Neuron (in vitro differentiated cells): ENCODE measurements at regions not wholly inside any gene's neighbourhood (a gene's known extent, or its start where the extent isn't known, plus 50 kb on each side); places are given as distances from the start of the nearest gene placed in this dataset.

ENCODE experiments used
- H2AFZ ChIP-seq: one replicate; pipeline ENCODE4 v1.6.1; 2013; ENCODE audit warnings: low read depth, mild to moderate bottlenecking, inconsistent platforms, low read length, moderate library complexity
- H3K27me3 ChIP-seq: one replicate; pipeline ENCODE4 v1.6.1; 2013; ENCODE audit warnings: low read length; ENCODE audit not compliant: insufficient read depth
- H3K36me3 ChIP-seq: one replicate; pipeline ENCODE4 v1.6.1; 2013; ENCODE audit warnings: low read length; ENCODE audit not compliant: insufficient read depth
- H3K4me1 ChIP-seq: one replicate; pipeline ENCODE4 v1.6.1; 2013; ENCODE audit warnings: low read length; ENCODE audit not compliant: insufficient read depth
- H3K4me3 ChIP-seq: 2 replicates; pipeline ENCODE4 v1.5.1; 2013; ENCODE audit warnings: mild to moderate bottlenecking, low read length, moderate library complexity
- H3K9me3 ChIP-seq: one replicate; pipeline ENCODE4 v1.6.1; 2013; ENCODE audit warnings: low read length

GRCh38 chr11:128193615-128194014, 393.7 kb downstream of the ETS1 start:
- Histone ChIP-seq H2AFZ (no peak overlapping the region), H3K27me3 (no peaks in the 10 kb centered on the region), H3K4me3 (no peak overlapping the region), H3K36me3 (no peaks in the 10 kb centered on the region), H3K9me3 (no peaks in the 10 kb centered on the region), H3K4me1 (no peaks in the 10 kb centered on the region)

- Histone ChIP-seq H3K9me3 (peaks cover under 1% of the 10 kb centered on the region), H2AFZ (no peak overlapping the region), H3K4me3 (no peak overlapping the region), H3K27me3 (no peaks in the 10 kb centered on the region), H3K4me1 (no peaks in the 10 kb centered on the region), H3K36me3 (no peaks in the 10 kb centered on the region)
These were observed 397.0 kb downstream of the ETS1 start for GRCh38 chr11:128190312-128190711.

- H3K9me3 ChIP-seq, result peaks cover 1% of the 10 kb centered on the region
- H3K36me3 ChIP-seq, result no peaks in the 10 kb centered on the region
- H3K4me3 ChIP-seq, result no peak overlapping the region
- H3K4me1 ChIP-seq, result no peaks in the 10 kb centered on the region
- H2AFZ ChIP-seq, result no peak overlapping the region
- no peaks in the 10 kb centered on the region for H3K27me3 ChIP-seq
These were observed 397.5 kb downstream of the ETS1 start for GRCh38 chr11:128189823-128190222.

GRCh38 chr11:128188346-128189004, 398.9 kb downstream of the ETS1 start:
- H3K36me3 ChIP-seq, result no peaks in the 10 kb centered on the region
- no peaks in the 10 kb centered on the region for H3K4me1 ChIP-seq
- H2AFZ ChIP-seq, result no peak overlapping the region
- H3K4me3 ChIP-seq, result no peak overlapping the region
- H3K27me3 ChIP-seq, result no peaks in the 10 kb centered on the region
- peaks cover 1% of the 10 kb centered on the region for H3K9me3 ChIP-seq

- peaks cover 1% of the 10 kb centered on the region for H3K9me3 ChIP-seq
- H3K4me3 ChIP-seq, result no peak overlapping the region
- no peaks in the 10 kb centered on the region for H3K27me3 ChIP-seq
- H3K4me1 ChIP-seq, result no peaks in the 10 kb centered on the region
- H3K36me3 ChIP-seq, result no peaks in the 10 kb centered on the region
- H2AFZ ChIP-seq, result no peak overlapping the region
These were observed 399.5 kb downstream of the ETS1 start for GRCh38 chr11:128187835-128188234.

- Histone ChIP-seq H3K9me3 (peaks cover 1% of the 10 kb centered on the region), H3K4me1 (no peaks in the 10 kb centered on the region), H2AFZ (no peak overlapping the region)
These were observed 400.0 kb downstream of the ETS1 start for GRCh38 chr11:128187377-128187776.

GRCh38 chr11:128184981-128185380, 402.4 kb downstream of the ETS1 start:
- H3K36me3 ChIP-seq, result no peaks in the 10 kb centered on the region
- H3K9me3 ChIP-seq, result peaks cover 1% of the 10 kb centered on the region
- H3K4me1 ChIP-seq, result peaks cover 10% of the 10 kb centered on the region
- no peaks in the 10 kb centered on the region for H3K27me3 ChIP-seq
- no peak overlapping the region for H2AFZ ChIP-seq
- H3K4me3 ChIP-seq, result no peak overlapping the region

More at GRCh38 chr11:128187377-128187776, 400.0 kb downstream of the ETS1 start:
- Histone ChIP-seq H3K27me3 (no peaks in the 10 kb centered on the region), H3K36me3 (no peaks in the 10 kb centered on the region), H3K4me3 (no peak overlapping the region)

- Histone ChIP-seq H3K27me3 (no peaks in the 10 kb centered on the region), H2AFZ (no peak overlapping the region), H3K9me3 (peaks cover 1% of the 10 kb centered on the region), H3K4me3 (no peak overlapping the region), H3K36me3 (no peaks in the 10 kb centered on the region), H3K4me1 (peaks cover 10% of the 10 kb centered on the region)
These were observed 404.5 kb downstream of the ETS1 start for GRCh38 chr11:128182844-128183243.

- H2AFZ ChIP-seq, result no peak overlapping the region
- H3K4me1 ChIP-seq, result peaks cover 10% of the 10 kb centered on the region
- no peak overlapping the region for H3K4me3 ChIP-seq
- H3K36me3 ChIP-seq, result no peaks in the 10 kb centered on the region
- no peaks in the 10 kb centered on the region for H3K27me3 ChIP-seq
- peaks cover 1% of the 10 kb centered on the region for H3K9me3 ChIP-seq
These were observed 405.4 kb downstream of the ETS1 start for GRCh38 chr11:128181984-128182383.

GRCh38 chr11:128181088-128181480, 406.3 kb downstream of the ETS1 start:
- Histone ChIP-seq H2AFZ (no peak overlapping the region), H3K4me1 (peaks cover 10% of the 10 kb centered on the region), H3K4me3 (no peak overlapping the region), H3K27me3 (no peaks in the 10 kb centered on the region), H3K9me3 (peaks cover 1% of the 10 kb centered on the region), H3K36me3 (no peaks in the 10 kb centered on the region)

GRCh38 chr11:128180441-128181087, 406.8 kb downstream of the ETS1 start:
- H3K4me3 ChIP-seq, result no peak overlapping the region
- peaks cover 1% of the 10 kb centered on the region for H3K9me3 ChIP-seq
- no peaks in the 10 kb centered on the region for H3K27me3 ChIP-seq
- H3K36me3 ChIP-seq, result no peaks in the 10 kb centered on the region
- no peak overlapping the region for H2AFZ ChIP-seq
- H3K4me1 ChIP-seq, result peaks cover 10% of the 10 kb centered on the region

- Histone ChIP-seq H3K4me3 (no peak overlapping the region), H2AFZ (no peak overlapping the region), H3K9me3 (no peaks in the 10 kb centered on the region), H3K27me3 (no peaks in the 10 kb centered on the region), H3K36me3 (no peaks in the 10 kb centered on the region), H3K4me1 (peaks cover 20% of the 10 kb centered on the region)
These were observed 407.8 kb downstream of the ETS1 start for GRCh38 chr11:128179512-128179911.

GRCh38 chr11:128179039-128179438, 408.3 kb downstream of the ETS1 start:
- Histone ChIP-seq H2AFZ (no peak overlapping the region), H3K9me3 (no peaks in the 10 kb centered on the region), H3K4me1 (peaks cover 24% of the 10 kb centered on the region), H3K27me3 (no peaks in the 10 kb centered on the region), H3K4me3 (no peak overlapping the region), H3K36me3 (no peaks in the 10 kb centered on the region)
